Skin epidermis (tissue), 12 donors: ENCODE measurements at regions not wholly inside any gene's neighbourhood (a gene's known extent, or its start where the extent isn't known, plus 50 kb on each side); places are given as distances from the start of the nearest gene placed in this dataset.
"Not testable (repeated sequence)": the region's sequence is repeated elsewhere in the genome, so short reads cannot be mapped to it uniquely, and the experiment has no call there.

Experiments
- H3K27ac ChIP-seq, 21 experiments: fragments of 200-600 bp; sonication (generic) in 11 of 21; one replicate each; pipeline ENCODE4 v1.5.0; 2020; ENCODE audit warnings: mild to moderate bottlenecking in 3 of 21, inconsistent platforms in 2 of 21, moderate library complexity in 2 of 21
- H3K4me3 ChIP-seq, 7 experiments: fragments of 200-600 bp; sonication (generic) in 2 of 7; one replicate each; pipeline ENCODE4 v1.5.0; 2020; ENCODE audit warnings: inconsistent platforms in 2 of 7, mild to moderate bottlenecking in 2 of 7, moderate library complexity in 1 of 7

DNA sequence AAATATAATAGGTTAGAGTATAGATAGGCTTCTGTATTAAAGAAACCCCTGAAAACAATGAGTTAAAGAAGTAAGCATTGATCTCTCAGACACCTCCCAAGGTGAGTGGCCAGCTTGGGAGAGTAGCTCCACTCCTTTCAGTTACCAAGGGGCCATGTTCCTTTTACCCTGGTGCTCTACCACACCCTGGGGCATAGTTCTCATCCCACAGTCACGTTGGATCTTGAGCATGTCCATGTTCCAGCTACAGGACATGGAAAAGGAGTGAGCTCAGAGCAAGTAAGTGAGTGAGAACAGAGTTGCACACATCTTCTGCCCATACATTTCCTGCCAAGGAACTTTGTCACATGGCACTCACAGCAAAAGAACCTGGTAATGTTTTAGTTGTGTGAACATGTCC lies 325.9 kb upstream of the SLC39A10 start:
- Histone ChIP-seq H3K27ac (no peak overlapping the region), H3K4me3 (no peak overlapping the region)

DNA sequence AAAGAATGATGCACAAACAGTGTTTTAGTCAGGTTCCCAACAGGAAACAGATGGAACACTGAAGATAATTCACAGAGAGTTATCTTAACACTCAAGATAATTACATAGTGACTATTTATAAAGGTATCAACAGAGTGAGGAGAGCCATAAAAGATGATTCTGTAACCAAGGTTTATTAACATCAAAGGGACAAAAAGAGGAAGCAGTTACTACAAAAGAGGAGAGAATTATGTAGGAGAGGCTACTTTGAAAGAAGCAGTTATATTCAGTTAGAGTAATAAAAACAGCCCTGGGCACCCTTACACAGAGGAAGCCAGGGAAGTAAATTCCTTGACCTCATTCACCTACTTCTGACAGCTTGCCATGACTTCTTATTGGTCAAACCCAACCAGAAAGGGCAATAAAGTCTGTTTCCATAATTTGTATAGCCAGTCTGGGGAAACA lies 326.5 kb upstream of the SLC39A10 start:
- Histone ChIP-seq H3K4me3 (no peak overlapping the region), H3K27ac (no peak overlapping the region)

GRCh38 chr2:195329784-195330183 lies 327.2 kb upstream of the SLC39A10 start:
- not testable (repeated sequence) for H3K4me3 ChIP-seq, H3K27ac ChIP-seq

DNA sequence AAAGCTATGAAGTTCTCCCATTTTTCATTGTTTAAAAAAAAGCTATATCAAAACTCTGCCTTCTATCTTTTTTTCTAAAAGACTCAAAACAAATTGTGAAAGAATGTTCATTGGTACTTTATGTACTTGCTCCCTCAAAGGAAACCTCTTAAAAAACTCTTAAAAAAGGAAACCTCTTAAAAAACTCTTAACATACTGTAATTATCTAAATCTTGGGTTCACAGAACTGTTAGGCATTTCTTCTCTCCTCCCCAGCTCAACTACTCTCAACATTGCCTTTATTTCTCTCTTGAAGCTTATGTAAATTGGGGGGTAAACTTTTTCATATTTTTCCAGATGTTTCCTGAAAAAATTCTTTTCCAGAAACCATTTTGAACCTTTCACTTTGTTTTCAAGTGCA lies 330.5 kb upstream of the SLC39A10 start:
- H3K27ac ChIP-seq = no peak overlapping the region

DNA sequence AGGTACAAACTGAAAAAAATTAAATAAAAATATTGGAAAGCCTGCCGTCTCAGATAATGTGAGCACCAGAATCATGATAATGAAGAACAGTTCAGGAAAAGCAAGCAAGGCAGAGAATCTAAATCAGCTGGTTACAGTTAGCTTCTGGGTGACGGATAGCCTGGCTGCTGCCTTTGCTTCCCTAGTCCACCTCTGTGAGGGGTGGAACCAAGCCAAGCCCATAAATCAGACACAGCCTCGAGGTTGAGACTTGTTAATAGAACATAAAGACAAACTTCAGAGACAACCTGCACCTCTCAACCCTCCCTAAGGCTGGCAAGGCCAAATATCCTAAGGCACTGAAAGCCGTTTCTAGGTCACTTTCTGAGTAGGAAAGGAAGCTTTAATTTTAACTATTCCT lies 334.7 kb upstream of the SLC39A10 start:
- no peak overlapping the region for H3K27ac ChIP-seq
- no peak overlapping the region for H3K4me3 ChIP-seq

More for the DNA sequence above, 330.5 kb upstream of the SLC39A10 start:
- H3K4me3 ChIP-seq = no peak overlapping the region

DNA sequence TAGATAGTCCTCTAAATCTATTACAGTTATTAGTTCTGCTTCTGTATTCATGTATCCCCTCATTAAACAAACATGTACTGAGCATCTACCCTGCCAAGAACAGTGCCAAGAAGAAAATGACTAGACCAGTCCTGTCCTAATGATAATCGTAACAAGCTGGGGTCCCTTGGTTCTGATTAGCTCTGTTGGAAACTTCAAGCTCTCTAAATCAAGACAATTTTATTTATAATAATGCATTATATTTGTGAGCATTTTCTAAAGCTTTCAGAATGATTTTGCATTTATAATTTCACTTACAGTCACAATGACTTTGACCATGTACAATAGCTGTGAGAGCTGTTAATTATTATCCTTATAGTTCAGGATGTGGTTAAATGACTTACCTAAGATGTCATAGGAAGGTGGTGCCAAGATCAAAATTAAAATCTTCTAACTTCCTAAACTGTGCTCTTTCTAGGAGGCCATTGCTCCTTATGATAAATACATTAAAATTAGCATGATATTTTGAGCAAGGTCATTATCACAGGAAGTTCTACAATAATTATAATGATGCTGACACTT lies 336.5 kb upstream of the SLC39A10 start:
- no peak overlapping the region for H3K4me3 ChIP-seq
- H3K27ac ChIP-seq = no peak overlapping the region

DNA sequence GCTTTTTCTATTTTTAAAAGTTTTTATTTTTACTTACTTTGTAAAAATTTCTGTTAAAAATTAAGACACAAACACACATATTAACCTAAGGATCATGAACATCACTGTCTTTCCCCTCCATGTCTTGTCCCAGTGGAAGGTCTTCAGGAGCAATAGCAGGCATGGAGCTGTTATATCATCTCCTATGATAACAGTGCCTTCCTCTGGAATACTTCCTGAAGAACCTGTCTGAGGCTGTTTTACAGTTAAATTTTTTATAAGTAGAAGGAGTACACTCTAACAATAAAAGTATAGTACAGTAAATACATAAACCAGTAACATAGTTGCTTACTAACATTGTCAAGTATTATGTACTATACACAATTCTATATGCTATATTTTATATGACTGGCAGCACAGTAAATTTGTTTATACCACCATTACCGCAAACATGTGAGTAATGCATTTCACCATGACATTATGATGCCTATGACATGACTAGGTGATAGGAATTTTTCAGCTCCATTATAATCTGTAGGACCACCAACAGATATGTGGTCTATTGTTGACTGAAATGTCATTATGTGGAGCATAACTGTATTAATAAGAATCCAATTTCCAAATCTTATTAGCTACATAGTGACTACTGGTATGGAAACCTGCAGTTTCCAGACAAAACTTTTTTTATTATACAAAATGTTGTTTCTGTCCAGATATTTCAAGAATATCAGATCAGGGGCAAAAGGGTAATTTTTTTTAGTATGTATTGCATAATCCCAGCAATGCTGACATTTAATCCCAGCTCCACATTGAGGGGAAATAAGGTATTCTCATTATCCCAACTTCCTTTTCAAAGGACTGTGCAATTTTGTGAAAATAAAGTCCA lies 337.2 kb upstream of the SLC39A10 start:
- Histone ChIP-seq H3K27ac (no peak overlapping the region), H3K4me3 (no peak overlapping the region)

DNA sequence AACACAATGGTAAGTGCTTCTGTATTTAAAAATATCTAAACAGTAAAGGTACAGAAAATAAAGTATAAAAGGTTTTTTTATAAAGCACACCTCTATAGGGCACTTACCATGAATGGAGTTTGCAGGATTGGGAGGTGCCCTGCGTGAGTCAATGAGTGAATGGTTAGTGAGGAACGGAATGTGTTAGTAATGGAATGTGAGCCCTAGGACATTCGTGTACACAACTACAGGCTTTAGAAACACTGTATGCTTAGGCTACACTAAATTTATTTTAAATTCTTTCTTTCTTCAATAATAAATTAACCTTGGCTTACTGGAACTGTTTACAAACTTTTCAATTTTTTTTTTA lies 337.9 kb upstream of the SLC39A10 start:
- Histone ChIP-seq H3K27ac (no peak overlapping the region), H3K4me3 (no peak overlapping the region)

GRCh38 chr2:195318440-195319111 lies 338.4 kb upstream of the SLC39A10 start:
- H3K4me3 ChIP-seq = no peak overlapping the region
- no peak overlapping the region for H3K27ac ChIP-seq

GRCh38 chr2:195317550-195317949 lies 339.5 kb upstream of the SLC39A10 start:
- Histone ChIP-seq H3K4me3 (no peak overlapping the region), H3K27ac (no peak overlapping the region)

- no peak overlapping the region for H3K4me3 ChIP-seq
Observed at GRCh38 chr2:195316486-195316885, 340.5 kb upstream of the SLC39A10 start.

GRCh38 chr2:195313962-195314361 lies 343.1 kb upstream of the SLC39A10 start:
- Histone ChIP-seq H3K27ac (no peak overlapping the region), H3K4me3 (no peak overlapping the region)

More at GRCh38 chr2:195316486-195316885, 340.5 kb upstream of the SLC39A10 start:
- no peak overlapping the region for H3K27ac ChIP-seq

DNA sequence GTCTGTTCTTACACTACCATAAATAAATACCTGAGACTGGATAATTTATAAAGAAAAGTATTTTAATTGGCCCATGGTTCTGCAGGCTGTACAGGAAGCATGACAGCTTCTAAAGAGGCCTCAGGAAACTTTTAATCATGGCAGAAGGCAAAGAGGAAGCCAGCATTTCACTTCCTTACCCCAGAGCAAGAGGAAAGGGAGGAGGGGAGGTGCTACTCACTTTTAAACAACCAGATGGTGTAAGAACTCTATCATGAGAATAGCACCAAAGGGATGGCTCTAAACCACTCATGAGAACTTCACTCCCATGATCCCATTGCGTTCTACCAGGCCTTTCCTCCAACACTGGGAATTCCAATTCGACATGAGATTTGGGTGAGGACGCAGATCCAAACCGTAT lies 344.4 kb upstream of the SLC39A10 start:
- no peak overlapping the region for H3K4me3 ChIP-seq
- H3K27ac ChIP-seq = no peak overlapping the region

DNA sequence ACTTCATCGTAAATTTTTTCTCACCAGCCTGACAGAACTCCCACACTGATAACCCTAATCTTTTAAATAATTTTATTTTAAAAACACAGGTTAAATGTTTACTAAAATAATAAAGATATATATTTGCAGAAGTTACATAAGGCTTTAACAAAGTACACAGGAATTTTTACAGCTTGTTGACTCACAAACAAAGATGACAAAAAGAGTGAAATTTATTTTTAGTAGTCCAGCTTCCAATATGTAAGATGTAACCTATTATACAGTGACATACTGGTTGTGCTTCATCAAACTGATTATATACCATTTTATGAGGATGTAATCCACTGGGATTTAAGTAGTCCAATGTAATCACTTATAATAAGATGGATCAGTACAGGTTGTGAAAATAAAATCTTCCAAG lies 348.9 kb upstream of the SLC39A10 start:
- no peak overlapping the region for H3K4me3 ChIP-seq
- no peak overlapping the region for H3K27ac ChIP-seq

- Histone ChIP-seq H3K27ac (no peak overlapping the region), H3K4me3 (no peak overlapping the region)
Observed at GRCh38 chr2:195307751-195308150, 349.3 kb upstream of the SLC39A10 start.

DNA sequence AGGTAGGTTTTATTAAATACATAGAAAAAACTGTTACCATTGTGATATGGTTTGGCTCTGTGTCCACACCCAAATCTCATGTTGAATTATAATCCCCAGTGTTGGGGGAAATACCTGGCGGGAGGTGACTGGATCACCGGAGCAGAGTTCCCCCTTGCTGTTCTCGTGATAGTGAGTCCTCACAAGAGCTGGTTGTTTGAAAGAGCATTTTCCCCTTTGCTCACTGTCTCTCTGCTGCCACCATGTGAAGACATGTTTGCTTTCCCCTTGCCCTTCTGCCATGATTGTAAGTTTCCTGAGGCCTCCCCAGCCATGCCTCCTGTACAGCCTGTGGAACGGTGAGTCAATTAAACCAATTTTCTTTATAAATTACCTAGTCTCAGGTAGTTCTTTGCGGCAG lies 352.7 kb upstream of the SLC39A10 start:
- H3K27ac ChIP-seq = no peak overlapping the region
- H3K4me3 ChIP-seq = no peak overlapping the region

- no peak overlapping the region for H3K27ac ChIP-seq
- no peak overlapping the region for H3K4me3 ChIP-seq
Observed at GRCh38 chr2:195300631-195301030, 356.4 kb upstream of the SLC39A10 start.

- Histone ChIP-seq H3K4me3 (no peak overlapping the region), H3K27ac (no peak overlapping the region)
Observed at GRCh38 chr2:195299600-195299999, 357.4 kb upstream of the SLC39A10 start.

- Histone ChIP-seq H3K4me3 (no peak overlapping the region), H3K27ac (no peak overlapping the region)
Observed at GRCh38 chr2:195296490-195296889, 360.5 kb upstream of the SLC39A10 start.

DNA sequence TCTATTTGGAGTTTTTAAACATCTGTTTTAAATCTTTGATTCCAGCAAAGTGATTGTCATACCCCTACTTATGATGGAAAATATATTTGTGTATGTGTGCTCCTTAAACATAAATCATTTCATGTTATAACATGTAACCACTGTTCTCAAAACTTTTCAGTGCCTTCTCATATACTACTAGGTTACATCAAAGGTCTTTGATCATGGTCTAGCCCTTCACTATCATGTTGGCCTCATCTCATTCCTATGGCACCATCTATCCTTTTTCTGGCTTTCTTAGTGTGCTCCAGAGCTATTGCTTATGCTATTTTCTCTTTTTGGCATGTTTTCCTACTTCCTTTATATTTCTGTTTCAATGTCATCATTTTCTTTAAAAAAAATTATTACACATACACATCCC lies 367.9 kb upstream of the SLC39A10 start:
- no peak overlapping the region for H3K4me3 ChIP-seq
- no peak overlapping the region for H3K27ac ChIP-seq

DNA sequence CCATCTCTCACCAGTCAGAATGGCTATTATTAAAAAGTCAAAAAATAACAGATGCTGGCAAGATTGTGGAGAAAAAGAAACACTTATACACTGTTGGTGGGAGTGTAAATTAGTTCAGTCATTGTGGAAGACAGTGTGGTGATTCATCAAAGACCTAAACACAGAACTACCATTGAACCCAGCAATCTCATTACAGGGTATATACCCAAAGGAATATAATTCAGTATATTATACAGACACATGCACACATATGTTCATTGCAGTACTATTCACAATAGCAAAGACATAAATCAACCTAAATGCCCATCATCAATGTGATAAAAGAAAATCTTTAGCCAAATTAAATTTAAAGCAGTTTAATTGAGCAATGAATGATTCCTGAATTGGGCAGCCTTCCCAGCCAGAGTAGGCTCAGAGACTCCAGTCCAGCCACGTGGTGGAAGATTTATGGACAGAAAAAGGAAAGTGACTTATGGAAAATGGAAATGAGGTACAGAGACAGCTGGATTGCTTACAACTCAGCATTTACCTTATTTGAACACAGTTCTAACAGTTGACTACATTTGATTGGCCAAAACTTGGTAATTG lies 377.1 kb upstream of the SLC39A10 start:
- Histone ChIP-seq H3K27ac (no peak overlapping the region), H3K4me3 (no peak overlapping the region)
